ENCODE measurements at regions not wholly inside any gene's neighbourhood (a gene's known extent, or its start where the extent isn't known, plus 50 kb on each side); places are given as distances from the start of the nearest gene placed in this dataset.

- TF ChIP-seq CTCF (IDR thresholded peaks at IDR 0.05) = no peak
- no peak for TF ChIP-seq POLR2A (IDR thresholded peaks at IDR 0.05; ENCODE audit: low read depth)
- peak in 1 of 2 donors; percentile 55 for TF ChIP-seq POLR2AphosphoS5 (IDR thresholded peaks at IDR 0.05)
- TF ChIP-seq EP300 (IDR thresholded peaks at IDR 0.05) = peak; percentile 48
These were observed 94.1 kb upstream of the SLC14A2 start for GRCh38 chr18:45521136-45521535.
